ENCODE measurements at regions not wholly inside any gene's neighbourhood (a gene's known extent, or its start where the extent isn't known, plus 50 kb on each side); places are given as distances from the start of the nearest gene placed in this dataset.

DNA sequence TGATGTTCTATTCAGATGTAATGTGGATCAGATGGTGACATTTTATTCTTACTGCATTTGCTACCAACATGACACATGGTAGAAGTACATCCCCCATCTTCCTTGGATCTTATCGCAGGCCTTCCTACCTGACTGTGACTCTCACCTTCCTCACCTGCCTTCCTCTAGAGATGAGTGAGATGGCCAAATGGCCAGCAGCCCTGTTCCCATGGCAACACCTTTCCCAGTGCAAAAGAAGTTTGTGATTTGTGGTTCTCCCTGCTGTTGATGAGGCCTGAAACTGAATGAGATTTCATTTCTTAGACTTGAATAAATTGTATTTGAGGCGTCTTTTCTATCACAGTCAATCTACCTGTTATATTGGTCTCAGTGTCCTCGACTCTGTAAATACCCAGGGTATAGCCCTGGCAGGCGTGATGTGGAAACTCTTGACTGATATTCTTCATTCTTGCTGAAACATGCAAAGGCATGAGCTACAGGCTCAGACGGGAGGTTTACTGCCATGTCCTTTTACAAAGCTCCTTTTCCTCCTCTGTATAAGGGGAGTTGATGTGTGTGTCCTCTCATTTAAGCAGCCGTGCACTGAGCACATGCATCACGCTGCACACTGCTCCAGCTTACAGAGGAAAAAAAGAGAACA, 440.7 kb upstream of the AKR1E2 start:
- no peak for DNase-seq (ENCODE audit: low spot score)

DNA sequence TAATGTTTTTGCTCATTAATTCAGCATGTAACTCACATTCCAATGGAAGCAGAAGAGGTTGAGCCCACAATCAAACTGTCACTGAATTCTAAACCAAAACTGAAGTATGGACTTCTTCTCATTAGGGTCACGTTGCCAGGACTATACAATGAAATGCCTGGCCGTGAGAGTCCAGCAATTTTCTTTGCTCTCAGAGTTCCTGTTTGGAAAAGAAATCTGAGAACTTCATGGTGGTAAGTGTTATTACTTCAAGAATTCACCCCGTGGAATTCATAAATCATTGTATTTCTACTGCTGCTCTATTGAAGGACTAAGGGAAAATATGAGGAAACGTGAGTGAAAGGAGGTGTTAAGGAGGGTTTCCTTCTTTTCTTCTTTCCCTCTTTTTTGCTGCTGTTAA, 441.8 kb upstream of the AKR1E2 start:
- DNase-seq (ENCODE audit: low spot score), result no peak

DNA sequence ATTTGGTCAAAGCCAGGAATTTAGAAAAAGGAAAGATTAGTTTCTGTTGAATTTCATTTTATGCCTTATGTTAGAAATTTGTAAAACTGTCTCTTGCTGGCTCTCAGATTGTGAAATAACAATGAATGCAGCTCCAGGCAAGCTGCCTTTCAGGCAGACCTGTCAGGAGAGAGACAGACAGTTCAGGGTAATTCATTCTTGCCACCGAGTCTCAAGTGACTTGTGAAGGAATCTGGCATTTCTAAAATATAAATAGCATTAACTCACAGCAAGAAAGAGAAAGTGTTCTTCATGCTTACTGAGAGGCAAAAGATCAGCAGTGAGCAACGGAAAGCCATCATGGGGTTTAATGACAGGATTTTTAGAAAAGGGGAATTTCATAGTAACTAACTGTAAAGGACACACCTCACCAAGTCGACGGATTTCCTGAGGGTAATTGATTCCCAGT, 442.3 kb upstream of the AKR1E2 start:
- no peak for DNase-seq (ENCODE audit: low spot score)

DNA sequence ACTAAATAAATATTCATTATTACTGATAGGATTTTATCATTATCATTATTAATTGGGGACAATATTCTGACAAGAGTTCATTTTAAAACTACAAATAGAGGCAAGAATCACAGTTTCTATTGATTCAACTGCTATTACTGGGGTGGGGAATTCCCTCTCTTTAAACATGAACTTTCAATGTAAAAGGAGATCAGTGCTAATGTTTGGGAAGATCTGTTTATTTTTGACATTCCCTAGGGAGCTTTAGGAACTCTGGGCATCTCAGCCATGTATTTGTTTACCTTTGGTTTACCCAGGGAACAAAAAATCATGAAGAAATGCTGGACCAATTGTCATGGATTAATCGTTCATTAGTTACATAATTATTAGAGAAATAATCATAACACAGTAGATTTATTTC, 443.2 kb upstream of the AKR1E2 start:
- no peak for DNase-seq (ENCODE audit: low spot score)

DNA sequence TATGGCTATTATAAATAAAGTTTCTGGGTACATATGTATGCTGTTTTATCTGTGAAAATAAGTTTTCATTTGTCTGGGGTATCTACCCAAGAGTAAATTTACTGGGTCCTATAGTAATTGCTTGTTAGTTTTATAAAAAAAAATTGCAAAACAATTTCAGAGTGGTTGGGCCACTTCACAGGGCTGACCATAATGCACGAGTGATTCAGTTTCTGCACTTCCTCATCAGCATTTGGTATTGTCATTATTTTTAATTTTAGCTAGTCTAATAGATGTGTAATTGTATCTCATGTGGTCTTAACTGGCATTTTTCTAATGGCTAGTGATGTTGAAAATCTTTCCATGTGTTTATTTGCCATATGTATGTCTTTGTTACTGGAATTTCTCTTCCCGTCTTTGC, 452.4 kb upstream of the AKR1E2 start:
- DNase-seq (ENCODE audit: low spot score), result no peak

DNA sequence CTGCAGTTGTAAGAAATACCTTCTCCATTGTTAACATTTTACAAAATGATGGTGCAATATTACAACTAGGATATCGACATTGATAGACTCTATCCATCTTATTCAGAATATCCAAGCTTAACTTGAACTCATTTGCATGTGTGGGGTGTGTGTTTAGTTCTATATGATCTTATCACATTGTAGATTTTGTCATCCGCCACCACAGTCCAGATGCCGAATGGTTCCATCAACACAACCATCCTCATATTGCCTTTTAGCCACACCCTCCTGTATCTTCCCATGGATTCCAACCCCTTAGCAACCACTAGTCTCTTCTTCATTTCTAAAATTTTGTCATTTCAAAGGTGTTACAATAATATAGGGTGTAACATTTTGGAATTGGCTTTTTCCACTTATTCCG, 452.9 kb upstream of the AKR1E2 start:
- DNase-seq (ENCODE audit: low spot score), result no peak

DNA sequence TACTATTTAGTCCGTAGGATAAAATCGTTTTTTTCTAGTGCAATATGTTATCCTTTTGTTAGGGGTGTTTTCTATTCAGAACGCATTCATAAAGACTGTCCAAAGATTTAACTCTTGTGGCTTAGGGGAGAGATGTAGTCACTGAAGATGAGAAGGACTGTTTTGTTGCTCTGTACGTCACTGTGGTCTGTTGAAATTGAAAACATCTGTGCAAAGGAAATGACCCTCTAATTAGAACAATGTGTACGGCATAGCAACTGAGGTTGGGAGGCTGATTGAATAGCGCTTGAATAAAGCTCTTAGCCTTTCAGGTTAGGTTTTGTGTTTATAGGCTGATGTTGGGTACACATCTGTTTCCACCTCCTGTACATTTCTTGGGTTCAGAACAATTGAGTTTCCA, 453.4 kb upstream of the AKR1E2 start:
- no peak for DNase-seq (ENCODE audit: low spot score)

DNA sequence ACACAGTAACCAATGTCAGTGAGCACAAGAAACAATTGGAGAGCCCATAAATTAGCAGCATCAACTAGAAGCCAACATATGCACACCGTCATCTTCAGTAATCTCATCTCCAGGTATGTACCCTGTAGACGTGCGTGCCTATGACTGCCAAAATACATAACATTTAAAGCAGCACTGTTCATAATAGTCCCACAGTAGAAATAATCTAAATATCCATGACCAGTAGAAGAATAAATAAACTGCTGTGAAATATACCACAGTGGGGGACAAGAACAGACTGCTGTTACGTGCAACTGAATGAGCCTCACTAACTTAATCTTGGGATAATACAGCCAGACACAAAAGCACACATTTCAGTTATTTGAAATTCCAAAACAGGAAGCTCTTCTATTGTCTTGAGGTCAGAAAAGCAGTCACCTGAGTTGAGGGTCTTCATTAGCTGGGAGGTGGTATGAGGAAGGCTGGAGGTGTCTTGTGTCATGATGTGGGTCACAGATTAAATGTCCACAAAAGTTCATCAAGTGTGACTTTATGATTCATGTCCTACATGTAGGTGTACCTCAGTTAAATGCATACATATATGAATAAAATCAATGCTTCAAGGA, 454.2 kb upstream of the AKR1E2 start:
- DNase-seq (ENCODE audit: low spot score), result no peak

DNA sequence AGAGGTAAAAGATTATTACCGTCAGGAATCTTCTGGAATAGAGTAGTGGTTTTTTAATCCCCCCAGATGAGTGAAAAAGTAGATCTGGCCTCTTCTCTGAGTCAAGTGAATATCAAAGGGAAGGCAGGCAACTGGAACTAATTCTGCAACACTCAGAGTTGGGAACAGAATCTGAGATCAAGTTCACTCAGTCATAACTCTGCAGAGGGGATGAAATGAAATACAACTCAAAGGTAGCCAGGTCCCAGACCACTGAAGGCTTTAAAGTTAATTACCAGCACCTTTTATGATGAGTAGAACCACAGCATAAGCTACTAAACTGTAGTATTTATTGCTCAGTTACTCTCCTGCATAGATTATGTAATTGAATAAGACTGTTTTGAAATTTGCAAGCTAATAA, 455.6 kb upstream of the AKR1E2 start:
- no peak for DNase-seq (ENCODE audit: low spot score)

DNA sequence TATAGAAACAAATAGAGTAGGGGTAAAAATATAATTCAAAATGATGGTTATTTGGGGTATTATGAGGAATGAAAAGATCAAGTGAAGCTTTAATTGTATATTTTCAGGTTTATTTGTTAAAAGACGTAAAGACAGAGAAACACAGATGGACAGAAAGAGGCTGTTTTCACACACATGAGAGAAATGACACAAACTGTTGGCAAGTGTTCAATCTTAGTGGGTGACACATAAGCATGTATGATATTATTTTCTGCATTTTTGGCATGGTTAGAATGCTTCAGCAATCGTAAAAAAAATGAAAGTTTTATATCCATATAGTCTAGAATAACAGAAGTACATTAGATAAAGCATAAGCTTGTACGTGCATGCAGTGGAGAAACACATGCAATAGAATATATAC, 464.4 kb upstream of the AKR1E2 start:
- DNase-seq (ENCODE audit: low spot score), result no peak

DNA sequence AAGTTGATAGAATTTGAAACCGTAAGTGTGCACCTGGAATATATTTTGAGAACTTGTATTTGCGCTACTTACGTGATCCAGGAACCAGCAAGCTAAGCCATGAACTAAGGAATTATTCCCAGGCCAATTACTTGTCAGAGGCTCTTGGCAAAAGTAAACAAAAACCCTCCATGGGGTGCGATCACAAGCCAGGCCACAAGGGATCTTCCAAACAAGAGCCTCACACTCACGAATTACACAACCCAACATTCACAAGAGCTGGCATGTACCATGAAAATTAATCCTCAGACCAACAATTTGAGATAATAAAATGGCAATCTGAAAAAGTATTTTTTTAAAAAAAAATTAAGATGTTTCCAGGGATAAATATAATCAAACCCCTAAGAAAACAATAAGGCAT, 467.0 kb upstream of the AKR1E2 start:
- no peak for DNase-seq (ENCODE audit: low spot score)

DNA sequence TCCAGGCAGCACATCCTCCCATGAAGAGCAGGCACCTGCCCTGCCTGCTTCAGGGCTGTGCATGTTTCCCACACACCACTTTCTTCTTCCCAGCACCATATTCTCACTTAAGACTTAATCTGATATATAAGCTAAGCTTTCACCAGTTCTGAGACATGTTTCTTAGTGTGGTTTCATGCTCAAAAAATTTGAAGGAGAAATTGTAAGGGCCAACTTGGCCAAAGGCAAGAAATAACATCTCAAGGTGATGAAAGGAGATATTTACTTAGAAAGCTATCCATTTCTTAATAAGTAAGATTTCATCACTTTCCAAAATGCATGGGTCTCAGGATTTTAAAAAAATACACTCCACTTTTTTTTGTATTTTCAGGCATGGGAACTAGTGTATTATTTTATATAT, 468.1 kb upstream of the AKR1E2 start:
- no peak for DNase-seq (ENCODE audit: low spot score)

DNA sequence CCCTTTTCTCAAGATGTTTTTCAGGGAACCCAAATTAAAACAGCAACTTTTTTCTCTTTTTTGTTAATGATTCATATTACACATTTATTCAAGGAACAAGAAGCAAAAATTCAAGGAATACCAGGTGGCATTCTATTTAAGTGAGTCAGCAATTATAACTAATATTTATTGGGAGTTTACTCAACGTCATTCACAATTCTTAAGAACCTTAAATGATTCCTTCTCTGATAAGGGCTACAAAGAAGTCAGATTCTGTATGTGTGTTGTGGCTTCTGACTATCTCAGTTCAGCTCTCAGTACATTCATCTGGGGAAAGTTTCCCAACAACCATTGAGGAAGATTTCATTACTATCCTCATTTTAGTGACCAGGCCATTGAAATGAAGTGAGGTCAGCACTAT, 470.7 kb upstream of the AKR1E2 start:
- no peak for DNase-seq (ENCODE audit: low spot score)

DNA sequence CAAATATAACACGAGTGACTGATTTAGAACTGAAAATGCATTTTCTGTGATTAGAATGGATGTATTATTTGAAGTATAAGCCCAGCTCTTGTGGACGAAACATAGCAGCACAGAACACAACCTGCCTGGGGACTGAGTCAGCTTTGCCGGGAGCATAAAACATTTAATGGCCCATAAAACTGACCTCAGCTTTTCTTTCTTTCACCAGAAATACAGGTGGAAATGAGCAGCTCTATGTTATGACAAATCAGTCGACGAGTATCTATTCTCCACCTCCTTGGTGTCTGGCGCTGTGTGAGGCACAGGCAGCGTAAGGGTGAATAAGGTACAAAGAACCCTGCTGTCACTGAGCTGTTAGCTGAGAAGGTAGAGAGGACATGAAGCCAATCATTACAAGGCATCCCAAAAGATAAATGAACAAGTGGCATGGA, 471.6 kb upstream of the AKR1E2 start:
- no peak for DNase-seq (ENCODE audit: low spot score)

DNA sequence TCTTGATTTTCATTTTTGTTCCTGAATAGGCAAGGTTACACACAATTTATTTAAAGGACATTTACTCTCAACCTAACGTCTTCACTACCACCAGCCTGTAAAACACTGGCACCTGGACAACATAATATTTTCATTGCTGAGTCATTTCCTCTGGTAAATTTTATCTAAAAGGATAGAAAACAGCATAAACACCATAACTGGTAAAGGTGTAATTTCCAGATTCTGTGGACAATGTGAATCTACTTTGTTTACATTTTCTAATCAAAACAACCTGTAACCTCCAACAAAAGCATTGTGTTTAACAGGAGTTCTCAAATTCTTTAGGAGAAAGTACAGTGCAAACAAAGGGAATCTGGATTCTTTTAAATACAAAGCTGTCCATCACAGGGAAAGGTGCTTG, 472.0 kb upstream of the AKR1E2 start:
- no peak for DNase-seq (ENCODE audit: low spot score)

DNA sequence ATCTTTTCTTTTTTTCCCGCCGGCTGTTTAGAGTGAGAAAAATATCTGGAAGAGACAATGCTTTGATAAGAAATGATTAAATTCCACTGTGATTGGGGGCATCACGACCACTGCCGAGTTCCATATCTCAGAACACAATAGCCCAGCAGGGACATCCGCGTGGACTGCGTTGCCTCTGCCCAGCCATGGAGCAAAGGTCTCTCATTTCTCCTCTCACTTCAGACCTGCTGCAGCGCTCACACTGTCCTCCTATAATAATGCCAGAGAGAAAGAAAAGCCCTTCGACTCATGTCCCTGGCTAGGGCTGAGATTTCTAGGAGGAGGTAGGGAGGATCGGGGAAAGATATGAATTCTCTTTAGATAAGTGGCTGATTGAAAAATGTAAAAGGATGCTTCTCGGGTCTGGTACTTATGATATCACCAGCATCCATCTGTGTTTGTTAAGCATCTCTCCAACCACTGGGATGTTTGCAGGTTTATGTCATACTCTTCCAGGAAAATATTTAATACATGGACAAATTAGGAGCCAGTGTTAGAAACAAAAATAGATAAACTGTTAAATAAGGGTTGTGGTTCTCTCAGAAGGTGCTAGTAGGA, 472.9 kb upstream of the AKR1E2 start:
- no peak for DNase-seq (ENCODE audit: low spot score)

DNA sequence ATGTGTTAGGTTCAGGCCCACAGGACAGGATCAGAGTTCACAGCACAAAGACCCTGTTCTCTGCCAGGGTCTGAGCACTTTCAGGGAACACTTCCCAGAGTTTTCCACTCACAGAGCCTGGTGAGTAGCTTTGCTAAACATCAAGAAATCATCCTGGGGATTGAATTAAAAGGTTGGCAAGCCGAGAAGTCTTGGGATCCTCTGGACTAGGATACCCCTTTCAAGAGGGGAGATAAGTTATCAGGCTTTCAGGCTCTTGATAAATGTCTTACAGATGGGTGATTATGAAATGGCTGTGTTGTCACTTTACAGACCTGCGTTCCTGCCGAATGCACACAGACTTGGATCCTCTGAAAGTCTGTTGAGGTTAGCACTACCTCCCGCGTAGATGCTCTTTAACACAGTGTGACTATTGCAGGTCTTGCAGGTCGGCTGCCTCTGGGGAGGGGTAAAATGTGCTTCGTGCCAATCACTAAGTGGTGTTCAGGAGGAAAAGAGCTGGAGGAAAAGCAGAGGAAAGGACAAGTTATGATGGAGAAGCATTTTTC, 473.5 kb upstream of the AKR1E2 start:
- no peak for DNase-seq (ENCODE audit: low spot score)

DNA sequence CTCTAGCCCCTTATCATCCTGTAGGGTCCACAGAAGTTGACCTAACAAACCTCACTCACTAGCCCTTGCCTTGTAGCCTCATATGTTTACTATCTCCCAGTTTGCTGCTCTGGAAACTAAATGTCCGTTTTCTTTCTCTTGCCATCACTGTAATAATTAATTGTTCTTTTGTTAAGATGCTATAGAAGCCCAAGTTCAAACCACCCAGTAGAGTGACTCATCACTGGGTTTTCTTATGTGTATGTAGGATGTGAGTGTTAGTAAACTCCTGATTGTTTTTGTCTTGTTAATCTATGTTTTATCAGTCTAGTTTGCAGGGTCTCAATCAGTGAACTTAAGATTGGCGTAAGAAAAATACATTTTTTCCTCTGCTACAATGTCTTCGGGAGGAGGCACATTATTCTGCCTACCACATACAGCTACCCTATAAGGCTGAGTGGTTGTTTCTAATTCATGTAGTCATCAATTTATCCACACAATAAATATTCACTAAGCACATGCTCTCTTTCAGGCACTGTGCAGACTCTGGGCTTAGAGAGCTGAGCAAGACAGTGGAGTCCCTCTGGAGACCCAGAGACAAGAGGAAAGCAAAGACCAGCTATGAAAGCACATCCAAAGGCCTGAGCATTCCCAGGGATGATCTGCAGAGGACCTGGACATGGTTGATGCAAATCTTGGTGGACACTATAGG, 474.1 kb upstream of the AKR1E2 start:
- no peak for DNase-seq (ENCODE audit: low spot score)

DNA sequence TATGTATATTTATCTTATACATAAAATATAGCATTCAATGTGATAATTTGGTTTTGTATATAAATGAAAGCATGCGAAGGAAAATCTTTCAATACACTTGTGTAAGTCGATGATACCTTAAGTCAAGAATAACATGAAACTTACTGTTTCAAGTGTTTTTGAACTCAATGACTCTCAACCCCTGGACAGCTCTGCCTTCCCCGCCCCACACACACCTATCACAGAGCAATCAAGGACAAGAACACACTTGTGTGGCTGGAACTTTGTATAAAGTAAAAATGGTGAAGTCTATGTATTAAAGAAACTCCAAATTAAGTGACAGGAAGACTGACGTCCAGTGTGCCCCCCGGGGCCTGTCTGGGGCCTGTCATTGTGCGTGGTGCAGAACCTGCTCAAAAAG, 478.6 kb upstream of the AKR1E2 start:
- DNase-seq (ENCODE audit: low spot score), result no peak

DNA sequence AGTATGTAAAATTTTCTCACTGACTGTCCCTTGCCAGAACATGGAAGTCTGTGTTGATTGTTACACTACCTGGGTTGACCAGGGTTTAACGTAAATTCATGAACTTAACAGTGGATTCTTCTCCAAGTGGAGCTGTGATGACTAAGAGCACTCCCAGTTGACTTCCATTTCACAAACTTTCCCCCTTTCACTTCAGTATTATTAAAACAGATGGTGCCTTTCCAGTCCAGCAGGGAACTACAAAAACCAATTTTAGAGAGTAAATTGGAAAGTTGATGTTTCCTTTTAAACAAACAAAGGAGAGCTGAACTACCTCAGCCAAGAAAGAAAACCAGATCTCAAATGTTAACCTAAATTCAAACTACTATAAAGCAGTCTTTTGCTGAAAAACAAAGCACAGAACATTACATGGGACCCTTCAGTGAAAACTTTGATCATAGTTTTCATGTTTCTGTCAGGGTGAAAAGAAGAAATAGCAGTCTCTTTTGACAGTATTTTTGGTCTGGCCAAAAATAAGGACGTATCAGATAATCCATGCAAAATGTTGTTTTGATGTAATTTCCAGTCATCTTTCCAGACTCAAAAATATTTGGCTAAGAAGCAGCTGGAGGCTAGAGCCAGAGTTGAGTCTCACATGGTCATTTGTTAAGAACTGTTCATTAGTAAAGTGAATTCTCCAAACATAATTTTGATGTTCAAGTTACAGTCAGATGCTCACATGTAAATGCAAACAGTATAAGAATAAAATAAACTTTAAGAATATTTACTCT, 479.9 kb upstream of the AKR1E2 start:
- no peak for DNase-seq (ENCODE audit: low spot score)

DNA sequence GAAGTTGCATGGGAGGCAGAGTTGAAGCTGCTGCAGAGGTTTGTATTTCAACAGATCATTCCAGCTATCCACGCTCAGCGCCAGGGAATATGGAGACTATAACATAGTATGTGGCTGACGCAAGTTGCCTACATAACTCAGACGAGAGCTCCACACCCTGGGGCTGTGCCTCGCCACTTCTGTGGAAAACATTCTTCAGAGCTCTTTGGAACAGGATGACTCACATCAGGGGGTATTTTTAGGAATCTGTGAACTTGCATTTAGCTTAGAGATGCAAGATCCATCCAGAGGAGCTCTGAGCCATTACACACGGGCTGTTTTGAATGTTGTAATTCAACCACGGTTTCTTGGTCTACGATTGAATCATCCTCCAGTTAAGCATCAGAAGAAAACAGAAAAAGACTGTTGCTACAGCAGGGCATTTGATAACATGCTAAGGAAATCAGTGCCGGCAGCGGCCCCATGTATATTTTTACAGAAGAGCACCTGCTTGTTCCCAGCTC, 481.5 kb upstream of the AKR1E2 start:
- DNase-seq (ENCODE audit: low spot score), result no peak

DNA sequence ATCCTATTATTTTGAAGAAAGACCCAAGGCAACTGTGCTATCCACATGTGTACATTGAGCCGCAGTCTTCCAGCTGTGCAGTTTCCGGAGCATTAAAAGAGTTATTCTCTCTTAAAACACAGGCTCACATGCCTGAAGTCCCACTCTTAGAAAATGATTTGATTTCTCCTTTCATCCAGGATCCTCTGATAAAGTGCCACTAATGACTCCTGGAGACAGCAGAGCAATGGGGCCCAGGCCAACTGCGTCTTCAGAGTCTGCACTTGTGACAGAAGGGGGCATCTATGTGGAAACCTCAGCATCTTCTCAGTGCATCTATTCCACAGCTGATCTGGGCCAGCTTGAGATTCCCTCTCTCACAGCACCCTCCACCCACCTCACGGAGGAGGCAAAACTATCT, 482.1 kb upstream of the AKR1E2 start:
- DNase-seq (ENCODE audit: low spot score), result no peak

Measured in hematopoietic multipotent progenitor cell treated with erythropoietin and hydrocortisone succinate and interleukin-3 and kit ligand, for 17 days (in vitro differentiated cells).